ENCODE measurements at regions not wholly inside any gene's neighbourhood (a gene's known extent, or its start where the extent isn't known, plus 50 kb on each side); places are given as distances from the start of the nearest gene placed in this dataset.
A peak's percentile ranks its signal among the peaks of the same experiment; 100 is the strongest.

- Histone ChIP-seq H3K4me3 (ENCODE audit: low read depth in 1 of 3, low read length in 3 of 3) (no peak overlapping the region), H3K27me3 (ENCODE audit: control insufficient read depth in 3 of 3, insufficient read depth in 3 of 3, low read length in 3 of 3) (no peaks in the 10 kb centered on the region), H3K27ac (ENCODE audit: low read depth in 1 of 3, low read length in 2 of 3) (no peak overlapping the region), H3K4me1 (ENCODE audit: control insufficient read depth in 3 of 3, insufficient read depth in 2 of 3, low read depth in 1 of 3, low read length in 2 of 3) (no peaks in the 10 kb centered on the region), H3K9me3 (ENCODE audit: control insufficient read depth in 2 of 2, insufficient read depth in 1 of 2, low read depth in 1 of 2, low read length in 1 of 2) (no peaks in the 10 kb centered on the region), H3K36me3 (ENCODE audit: control insufficient read depth in 3 of 3, insufficient read depth in 2 of 3, low read depth in 1 of 3, low read length in 3 of 3) (no peaks in the 10 kb centered on the region)
- DNase-seq: no peak
- no peak for FAIRE-seq
- WGBS, 3 donors: 51 to 69% (median 58%) methylated on average over 7 of the region's 7 CpGs
Observed at GRCh38 chr13:107370015-107370785, 802.3 kb upstream of the ARGLU1 start.

- DNase-seq: no peak
Observed at GRCh38 chr13:107367258-107367657, 799.3 kb upstream of the ARGLU1 start.

GRCh38 chr13:107365466-107366215, 797.7 kb upstream of the ARGLU1 start:
- no peaks in the 10 kb centered on the region for H3K27me3 ChIP-seq (ENCODE audit: control insufficient read depth in 3 of 3, insufficient read depth in 3 of 3, low read length in 3 of 3)
- no peak overlapping the region for H3K27ac ChIP-seq (ENCODE audit: low read depth in 1 of 3, low read length in 2 of 3)
- WGBS, 3 donors: 56 to 63% (median 56%) methylated on average over 8 of the region's 8 CpGs
- DNase-seq (no peak), FAIRE-seq (no peak)
- H3K9me3 ChIP-seq (ENCODE audit: control insufficient read depth in 2 of 2, insufficient read depth in 1 of 2, low read depth in 1 of 2, low read length in 1 of 2): no peaks in the 10 kb centered on the region
- no peaks in the 10 kb centered on the region for H3K36me3 ChIP-seq (ENCODE audit: control insufficient read depth in 3 of 3, insufficient read depth in 2 of 3, low read depth in 1 of 3, low read length in 3 of 3)
- no peaks in the 10 kb centered on the region for H3K4me1 ChIP-seq (ENCODE audit: control insufficient read depth in 3 of 3, insufficient read depth in 2 of 3, low read depth in 1 of 3, low read length in 2 of 3)
- no peak overlapping the region for H3K4me3 ChIP-seq (ENCODE audit: low read depth in 1 of 3, low read length in 3 of 3)

More at GRCh38 chr13:107367258-107367657, 799.3 kb upstream of the ARGLU1 start:
- Histone ChIP-seq H3K4me3 (ENCODE audit: low read depth in 1 of 3, low read length in 3 of 3) (no peak overlapping the region), H3K27me3 (ENCODE audit: control insufficient read depth in 3 of 3, insufficient read depth in 3 of 3, low read length in 3 of 3) (no peaks in the 10 kb centered on the region), H3K4me1 (ENCODE audit: control insufficient read depth in 3 of 3, insufficient read depth in 2 of 3, low read depth in 1 of 3, low read length in 2 of 3) (no peaks in the 10 kb centered on the region), H3K9me3 (ENCODE audit: control insufficient read depth in 2 of 2, insufficient read depth in 1 of 2, low read depth in 1 of 2, low read length in 1 of 2) (no peaks in the 10 kb centered on the region), H3K27ac (ENCODE audit: low read depth in 1 of 3, low read length in 2 of 3) (no peak overlapping the region), H3K36me3 (ENCODE audit: control insufficient read depth in 3 of 3, insufficient read depth in 2 of 3, low read depth in 1 of 3, low read length in 3 of 3) (no peaks in the 10 kb centered on the region)
- 61 to 72% (median 63%) methylated on average over 8 of the region's 8 CpGs for WGBS, 3 donors
- no peak for FAIRE-seq

- Histone ChIP-seq H3K4me3 (ENCODE audit: low read depth in 1 of 3, low read length in 3 of 3) (no peak overlapping the region), H3K9me3 (ENCODE audit: control insufficient read depth in 2 of 2, insufficient read depth in 1 of 2, low read depth in 1 of 2, low read length in 1 of 2) (no peaks in the 10 kb centered on the region), H3K4me1 (ENCODE audit: control insufficient read depth in 3 of 3, insufficient read depth in 2 of 3, low read depth in 1 of 3, low read length in 2 of 3) (no peaks in the 10 kb centered on the region), H3K27ac (ENCODE audit: low read depth in 1 of 3, low read length in 2 of 3) (no peak overlapping the region), H3K27me3 (ENCODE audit: control insufficient read depth in 3 of 3, insufficient read depth in 3 of 3, low read length in 3 of 3) (no peaks in the 10 kb centered on the region), H3K36me3 (ENCODE audit: control insufficient read depth in 3 of 3, insufficient read depth in 2 of 3, low read depth in 1 of 3, low read length in 3 of 3) (no peaks in the 10 kb centered on the region)
- 82 to 88% (median 85%) methylated on average over 1 of the region's 1 CpG for whole genome bisulfite sequencing, 3 donors
- FAIRE-seq (no peak), DNase-seq (no peak)
Observed at GRCh38 chr13:107364658-107365057, 796.7 kb upstream of the ARGLU1 start.

GRCh38 chr13:107361666-107362065, 793.7 kb upstream of the ARGLU1 start:
- Histone ChIP-seq H3K4me1 (ENCODE audit: control insufficient read depth in 3 of 3, insufficient read depth in 2 of 3, low read depth in 1 of 3, low read length in 2 of 3) (no peaks in the 10 kb centered on the region), H3K9me3 (ENCODE audit: control insufficient read depth in 2 of 2, insufficient read depth in 1 of 2, low read depth in 1 of 2, low read length in 1 of 2) (no peaks in the 10 kb centered on the region), H3K36me3 (ENCODE audit: control insufficient read depth in 3 of 3, insufficient read depth in 2 of 3, low read depth in 1 of 3, low read length in 3 of 3) (no peaks in the 10 kb centered on the region), H3K27me3 (ENCODE audit: control insufficient read depth in 3 of 3, insufficient read depth in 3 of 3, low read length in 3 of 3) (no peaks in the 10 kb centered on the region), H3K4me3 (ENCODE audit: low read depth in 1 of 3, low read length in 3 of 3) (no peak overlapping the region), H3K27ac (ENCODE audit: low read depth in 1 of 3, low read length in 2 of 3) (no peak overlapping the region)
- FAIRE-seq (no peak), DNase-seq (peak; percentile 12 to 30)
- 29 to 73% (median 62%) methylated on average over 5 of the region's 5 CpGs for WGBS, 3 donors

GRCh38 chr13:107360010-107360409, 792.1 kb upstream of the ARGLU1 start:
- FAIRE-seq (no peak), DNase-seq (no peak)
- no peaks in the 10 kb centered on the region for H3K36me3 ChIP-seq (ENCODE audit: control insufficient read depth in 3 of 3, insufficient read depth in 2 of 3, low read depth in 1 of 3, low read length in 3 of 3)
- H3K27ac ChIP-seq (ENCODE audit: low read depth in 1 of 3, low read length in 2 of 3): no peak overlapping the region
- WGBS, 3 donors: 79 to 87% (median 86%) methylated on average over 1 of the region's 1 CpG
- H3K4me1 ChIP-seq (ENCODE audit: control insufficient read depth in 3 of 3, insufficient read depth in 2 of 3, low read depth in 1 of 3, low read length in 2 of 3): no peaks in the 10 kb centered on the region
- H3K9me3 ChIP-seq (ENCODE audit: control insufficient read depth in 2 of 2, insufficient read depth in 1 of 2, low read depth in 1 of 2, low read length in 1 of 2): no peaks in the 10 kb centered on the region
- H3K27me3 ChIP-seq (ENCODE audit: control insufficient read depth in 3 of 3, insufficient read depth in 3 of 3, low read length in 3 of 3): no peaks in the 10 kb centered on the region
- no peak overlapping the region for H3K4me3 ChIP-seq (ENCODE audit: low read depth in 1 of 3, low read length in 3 of 3)

GRCh38 chr13:107358866-107359265, 790.9 kb upstream of the ARGLU1 start:
- no peaks in the 10 kb centered on the region for H3K27me3 ChIP-seq (ENCODE audit: control insufficient read depth in 3 of 3, insufficient read depth in 3 of 3, low read length in 3 of 3)
- FAIRE-seq (no peak), DNase-seq (no peak)
- H3K36me3 ChIP-seq (ENCODE audit: control insufficient read depth in 3 of 3, insufficient read depth in 2 of 3, low read depth in 1 of 3, low read length in 3 of 3): no peaks in the 10 kb centered on the region
- H3K27ac ChIP-seq (ENCODE audit: low read depth in 1 of 3, low read length in 2 of 3): no peak overlapping the region
- WGBS, 3 donors: 74 to 90% (median 79%) methylated on average over 1 of the region's 1 CpG
- no peak overlapping the region for H3K4me3 ChIP-seq (ENCODE audit: low read depth in 1 of 3, low read length in 3 of 3)
- no peaks in the 10 kb centered on the region for H3K4me1 ChIP-seq (ENCODE audit: control insufficient read depth in 3 of 3, insufficient read depth in 2 of 3, low read depth in 1 of 3, low read length in 2 of 3)
- no peaks in the 10 kb centered on the region for H3K9me3 ChIP-seq (ENCODE audit: control insufficient read depth in 2 of 2, insufficient read depth in 1 of 2, low read depth in 1 of 2, low read length in 1 of 2)

- Histone ChIP-seq H3K27me3 (ENCODE audit: control insufficient read depth in 3 of 3, insufficient read depth in 3 of 3, low read length in 3 of 3) (no peaks in the 10 kb centered on the region), H3K27ac (ENCODE audit: low read depth in 1 of 3, low read length in 2 of 3) (no peak overlapping the region), H3K4me3 (ENCODE audit: low read depth in 1 of 3, low read length in 3 of 3) (no peak overlapping the region), H3K4me1 (ENCODE audit: control insufficient read depth in 3 of 3, insufficient read depth in 2 of 3, low read depth in 1 of 3, low read length in 2 of 3) (peaks cover 0 to 3% (median 0%) of the 10 kb centered on the region in 3 donors), H3K36me3 (ENCODE audit: control insufficient read depth in 3 of 3, insufficient read depth in 2 of 3, low read depth in 1 of 3, low read length in 3 of 3) (no peaks in the 10 kb centered on the region), H3K9me3 (ENCODE audit: control insufficient read depth in 2 of 2, insufficient read depth in 1 of 2, low read depth in 1 of 2, low read length in 1 of 2) (peaks cover 0 to 9% of the 10 kb centered on the region in 2 donors)
- FAIRE-seq: no peak
- DNase-seq: peak in 1 of 2 donors; percentile 15
- WGBS, 3 donors: 36 to 59% (median 46%) methylated on average over 8 of the region's 8 CpGs
Observed at GRCh38 chr13:107351305-107351704, 783.4 kb upstream of the ARGLU1 start.
